ENCODE measurements at regions not wholly inside any gene's neighbourhood (a gene's known extent, or its start where the extent isn't known, plus 50 kb on each side); places are given as distances from the start of the nearest gene placed in this dataset.
"Not testable (repeated sequence)": the region's sequence is repeated elsewhere in the genome, so short reads cannot be mapped to it uniquely, and the experiment has no call there.

- Histone ChIP-seq H3K36me3 (replicated peaks in 1 of 2; ENCODE audit: control insufficient read depth in 1 of 2, insufficient read depth in 2 of 2, low read length in 2 of 2) (no peaks in the 10 kb centered on the region), H3K27ac (ENCODE audit: low read depth in 1 of 2, low read length in 2 of 2) (no peak overlapping the region), H3K4me2 (replicated peaks; ENCODE audit: extremely low read depth, low read length, poor library complexity, severe bottlenecking) (no peak overlapping the region), H3K4me3 (replicated peaks in 1 of 3; ENCODE audit: low read depth in 2 of 3, low read length in 3 of 3) (no peak overlapping the region), H3K9me3 (replicated peaks in 1 of 2; ENCODE audit: control insufficient read depth in 1 of 2, insufficient read depth in 1 of 2, low read length in 2 of 2) (no peaks in the 10 kb centered on the region), H2AFZ (ENCODE audit: insufficient read depth, low read depth, low read length, poor library complexity, severe bottlenecking) (no peak overlapping the region), H3K9ac (ENCODE audit: insufficient read depth, low read length, poor library complexity, severe bottlenecking) (no peak overlapping the region), H3K79me2 (ENCODE audit: insufficient read depth, low read length) (no peaks in the 10 kb centered on the region), H4K20me1 (ENCODE audit: insufficient read depth, low read length) (no peaks in the 10 kb centered on the region), H3K4me1 (ENCODE audit: control insufficient read depth in 1 of 2, insufficient read depth in 2 of 2, low read length in 2 of 2) (no peaks in the 10 kb centered on the region), H3K27me3 (ENCODE audit: control insufficient read depth in 2 of 2, insufficient read depth in 2 of 2, low read length in 2 of 2) (no peaks in the 10 kb centered on the region)
- Mint-ChIP-seq H3K4me3 (no peak overlapping the region), H3K27me3 (ENCODE audit: low read depth in 3 of 3) (peaks cover 0 to 1% (median 0%) of the 10 kb centered on the region in 3 donors), H3K4me1 (no peaks in the 10 kb centered on the region), H3K27ac (no peak overlapping the region), H3K9me3 (peaks cover 0 to 9% (median 3%) of the 10 kb centered on the region in 7 donors), H3K36me3 (peaks cover 0 to 3% of the 10 kb centered on the region in 2 donors)
- TF ChIP-seq, protein P1, sequence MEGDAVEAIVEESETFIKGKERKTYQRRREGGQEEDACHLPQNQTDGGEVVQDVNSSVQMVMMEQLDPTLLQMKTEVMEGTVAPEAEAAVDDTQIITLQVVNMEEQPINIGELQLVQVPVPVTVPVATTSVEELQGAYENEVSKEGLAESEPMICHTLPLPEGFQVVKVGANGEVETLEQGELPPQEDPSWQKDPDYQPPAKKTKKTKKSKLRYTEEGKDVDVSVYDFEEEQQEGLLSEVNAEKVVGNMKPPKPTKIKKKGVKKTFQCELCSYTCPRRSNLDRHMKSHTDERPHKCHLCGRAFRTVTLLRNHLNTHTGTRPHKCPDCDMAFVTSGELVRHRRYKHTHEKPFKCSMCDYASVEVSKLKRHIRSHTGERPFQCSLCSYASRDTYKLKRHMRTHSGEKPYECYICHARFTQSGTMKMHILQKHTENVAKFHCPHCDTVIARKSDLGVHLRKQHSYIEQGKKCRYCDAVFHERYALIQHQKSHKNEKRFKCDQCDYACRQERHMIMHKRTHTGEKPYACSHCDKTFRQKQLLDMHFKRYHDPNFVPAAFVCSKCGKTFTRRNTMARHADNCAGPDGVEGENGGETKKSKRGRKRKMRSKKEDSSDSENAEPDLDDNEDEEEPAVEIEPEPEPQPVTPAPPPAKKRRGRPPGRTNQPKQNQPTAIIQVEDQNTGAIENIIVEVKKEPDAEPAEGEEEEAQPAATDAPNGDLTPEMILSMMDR (IDR thresholded peaks at IDR 0.05): no peak
- DNase-seq: no peak
- intact Hi-C loops (cut with micrococcal nuclease): no loop called here
Measured at GRCh38 chr5:96110300-96110699, 148.6 kb upstream of the ELL2 start.

- H3K4me1 Mint-ChIP-seq; H3K27me3 Mint-ChIP-seq (ENCODE audit: low read depth in 3 of 3); H3K79me2 ChIP-seq (ENCODE audit: insufficient read depth, low read length); H3K4me3 Mint-ChIP-seq; DNase-seq; H3K27ac ChIP-seq (ENCODE audit: low read depth in 1 of 2, low read length in 2 of 2); H3K4me1 ChIP-seq (ENCODE audit: control insufficient read depth in 1 of 2, insufficient read depth in 2 of 2, low read length in 2 of 2); H3K36me3 ChIP-seq (replicated peaks in 1 of 2; ENCODE audit: control insufficient read depth in 1 of 2, insufficient read depth in 2 of 2, low read length in 2 of 2); intact Hi-C loops (cut with micrococcal nuclease); H3K27me3 ChIP-seq (ENCODE audit: control insufficient read depth in 2 of 2, insufficient read depth in 2 of 2, low read length in 2 of 2); H3K4me2 ChIP-seq (replicated peaks; ENCODE audit: extremely low read depth, low read length, poor library complexity, severe bottlenecking); H3K9me3 ChIP-seq (replicated peaks in 1 of 2; ENCODE audit: control insufficient read depth in 1 of 2, insufficient read depth in 1 of 2, low read length in 2 of 2); H3K4me3 ChIP-seq (replicated peaks in 1 of 3; ENCODE audit: low read depth in 2 of 3, low read length in 3 of 3); H3K36me3 Mint-ChIP-seq; H3K9ac ChIP-seq (ENCODE audit: insufficient read depth, low read length, poor library complexity, severe bottlenecking); H4K20me1 ChIP-seq (ENCODE audit: insufficient read depth, low read length); H2AFZ ChIP-seq (ENCODE audit: insufficient read depth, low read depth, low read length, poor library complexity, severe bottlenecking): not testable (repeated sequence)
- 94% methylated on average over 2 of the region's 10 CpGs for WGBS (ENCODE audit: insufficient coverage)
- peaks cover 0 to 13% (median 4%) of the 10 kb centered on the region in 7 donors for H3K9me3 Mint-ChIP-seq
- H3K27ac Mint-ChIP-seq: peak overlapping the region in 1 of 7 donors; percentile 38
Measured at GRCh38 chr5:96108629-96109028, 147.0 kb upstream of the ELL2 start.

GRCh38 chr5:96103829-96104228 lies 142.2 kb upstream of the ELL2 start:
- H2AFZ ChIP-seq (ENCODE audit: insufficient read depth, low read depth, low read length, poor library complexity, severe bottlenecking); H3K36me3 ChIP-seq (replicated peaks in 1 of 2; ENCODE audit: control insufficient read depth in 1 of 2, insufficient read depth in 2 of 2, low read length in 2 of 2); H3K4me3 ChIP-seq (replicated peaks in 1 of 3; ENCODE audit: low read depth in 2 of 3, low read length in 3 of 3); DNase-seq; H3K9ac ChIP-seq (ENCODE audit: insufficient read depth, low read length, poor library complexity, severe bottlenecking); H3K4me2 ChIP-seq (replicated peaks; ENCODE audit: extremely low read depth, low read length, poor library complexity, severe bottlenecking); H3K36me3 Mint-ChIP-seq; H3K9me3 ChIP-seq (replicated peaks in 1 of 2; ENCODE audit: control insufficient read depth in 1 of 2, insufficient read depth in 1 of 2, low read length in 2 of 2); H3K4me1 Mint-ChIP-seq; H3K27ac Mint-ChIP-seq; H3K27me3 ChIP-seq (ENCODE audit: control insufficient read depth in 2 of 2, insufficient read depth in 2 of 2, low read length in 2 of 2); intact Hi-C loops (cut with micrococcal nuclease); H3K27ac ChIP-seq (ENCODE audit: low read depth in 1 of 2, low read length in 2 of 2); H4K20me1 ChIP-seq (ENCODE audit: insufficient read depth, low read length); H3K79me2 ChIP-seq (ENCODE audit: insufficient read depth, low read length); H3K4me1 ChIP-seq (ENCODE audit: control insufficient read depth in 1 of 2, insufficient read depth in 2 of 2, low read length in 2 of 2); H3K4me3 Mint-ChIP-seq; H3K27me3 Mint-ChIP-seq (ENCODE audit: low read depth in 3 of 3): not testable (repeated sequence)
- no CpG with 5 or more reads among the region's 4 CpGs for WGBS (ENCODE audit: insufficient coverage)
- H3K9me3 Mint-ChIP-seq: peaks cover 3 to 11% (median 9%) of the 10 kb centered on the region in 7 donors
